B cell (primary cell): ENCODE measurements at regions not wholly inside any gene's neighbourhood (a gene's known extent, or its start where the extent isn't known, plus 50 kb on each side); places are given as distances from the start of the nearest gene placed in this dataset.

ENCODE experiments used
- EZH2 ChIP-seq: IDR thresholded peaks from 2 replicates; pipeline ENCODE4 v1.6.1; 2012; ENCODE audit warnings: borderline replicate concordance, low read depth, mild to moderate bottlenecking, moderate library complexity, low read length; ENCODE audit not compliant: insufficient read depth, poor library complexity, severe bottlenecking
- TF ChIP-seq, protein P1 (sequence below): fragments of 200-600 bp; IDR thresholded peaks from one replicate; pipeline ENCODE4 v1.8.0; 2022; ENCODE audit warnings: antibody characterized with exemption, mild to moderate bottlenecking

DNA sequence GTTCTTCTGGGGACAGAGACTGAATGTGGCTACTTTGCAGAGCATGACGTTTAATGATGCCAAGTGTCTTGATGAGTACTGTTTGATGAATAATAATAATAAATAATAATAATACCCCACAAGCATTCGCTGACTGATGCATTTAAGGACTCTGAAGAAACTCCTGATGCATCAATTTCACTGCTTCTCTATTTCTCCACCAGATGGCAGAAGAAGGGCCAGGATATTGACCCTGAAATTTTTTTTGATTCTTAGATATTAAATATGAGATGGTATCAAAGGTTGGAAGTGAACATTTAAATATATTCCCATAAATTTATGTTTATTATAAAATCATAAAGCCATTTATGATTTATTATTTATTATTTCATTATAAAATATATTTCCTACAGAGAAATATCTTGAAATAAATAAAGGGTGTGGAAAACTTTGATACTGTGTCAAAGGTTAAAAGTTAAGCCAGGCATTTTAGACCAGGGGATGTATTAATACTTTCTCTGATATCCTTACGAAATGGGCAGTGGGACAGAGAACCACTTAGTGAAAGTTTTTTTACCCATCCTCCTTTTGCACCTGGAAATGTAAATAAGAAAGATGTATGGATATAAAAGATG is 170.9 kb downstream of the LACC1 start:
- TF ChIP-seq, protein P1, sequence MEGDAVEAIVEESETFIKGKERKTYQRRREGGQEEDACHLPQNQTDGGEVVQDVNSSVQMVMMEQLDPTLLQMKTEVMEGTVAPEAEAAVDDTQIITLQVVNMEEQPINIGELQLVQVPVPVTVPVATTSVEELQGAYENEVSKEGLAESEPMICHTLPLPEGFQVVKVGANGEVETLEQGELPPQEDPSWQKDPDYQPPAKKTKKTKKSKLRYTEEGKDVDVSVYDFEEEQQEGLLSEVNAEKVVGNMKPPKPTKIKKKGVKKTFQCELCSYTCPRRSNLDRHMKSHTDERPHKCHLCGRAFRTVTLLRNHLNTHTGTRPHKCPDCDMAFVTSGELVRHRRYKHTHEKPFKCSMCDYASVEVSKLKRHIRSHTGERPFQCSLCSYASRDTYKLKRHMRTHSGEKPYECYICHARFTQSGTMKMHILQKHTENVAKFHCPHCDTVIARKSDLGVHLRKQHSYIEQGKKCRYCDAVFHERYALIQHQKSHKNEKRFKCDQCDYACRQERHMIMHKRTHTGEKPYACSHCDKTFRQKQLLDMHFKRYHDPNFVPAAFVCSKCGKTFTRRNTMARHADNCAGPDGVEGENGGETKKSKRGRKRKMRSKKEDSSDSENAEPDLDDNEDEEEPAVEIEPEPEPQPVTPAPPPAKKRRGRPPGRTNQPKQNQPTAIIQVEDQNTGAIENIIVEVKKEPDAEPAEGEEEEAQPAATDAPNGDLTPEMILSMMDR: peak; percentile 91
- no peak for TF ChIP-seq EZH2
